ENCODE measurements at regions not wholly inside any gene's neighbourhood (a gene's known extent, or its start where the extent isn't known, plus 50 kb on each side); places are given as distances from the start of the nearest gene placed in this dataset.

DNA sequence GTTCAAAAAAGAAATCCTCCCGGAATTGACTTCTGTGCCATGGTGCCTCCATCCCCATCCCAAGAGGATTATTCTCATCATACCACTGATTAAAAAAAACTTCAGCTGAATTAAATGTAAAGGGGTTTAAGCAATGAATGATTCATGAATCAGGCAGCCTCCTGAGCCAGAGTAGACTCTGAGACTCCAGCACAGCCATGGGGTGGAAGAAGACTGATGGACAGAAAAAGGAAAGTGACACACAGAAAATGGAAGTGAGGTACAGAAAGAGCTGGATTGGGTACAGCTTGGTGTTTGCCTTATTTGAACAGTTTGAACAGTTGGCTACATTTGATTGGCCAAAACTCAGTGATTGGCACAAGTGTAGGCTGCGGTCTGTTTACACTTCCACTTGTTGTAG is 224.8 kb upstream of the ATP10A start:
- intact Hi-C loops (cut with DNase I) = no loop called here
- TF ChIP-seq, protein P1, sequence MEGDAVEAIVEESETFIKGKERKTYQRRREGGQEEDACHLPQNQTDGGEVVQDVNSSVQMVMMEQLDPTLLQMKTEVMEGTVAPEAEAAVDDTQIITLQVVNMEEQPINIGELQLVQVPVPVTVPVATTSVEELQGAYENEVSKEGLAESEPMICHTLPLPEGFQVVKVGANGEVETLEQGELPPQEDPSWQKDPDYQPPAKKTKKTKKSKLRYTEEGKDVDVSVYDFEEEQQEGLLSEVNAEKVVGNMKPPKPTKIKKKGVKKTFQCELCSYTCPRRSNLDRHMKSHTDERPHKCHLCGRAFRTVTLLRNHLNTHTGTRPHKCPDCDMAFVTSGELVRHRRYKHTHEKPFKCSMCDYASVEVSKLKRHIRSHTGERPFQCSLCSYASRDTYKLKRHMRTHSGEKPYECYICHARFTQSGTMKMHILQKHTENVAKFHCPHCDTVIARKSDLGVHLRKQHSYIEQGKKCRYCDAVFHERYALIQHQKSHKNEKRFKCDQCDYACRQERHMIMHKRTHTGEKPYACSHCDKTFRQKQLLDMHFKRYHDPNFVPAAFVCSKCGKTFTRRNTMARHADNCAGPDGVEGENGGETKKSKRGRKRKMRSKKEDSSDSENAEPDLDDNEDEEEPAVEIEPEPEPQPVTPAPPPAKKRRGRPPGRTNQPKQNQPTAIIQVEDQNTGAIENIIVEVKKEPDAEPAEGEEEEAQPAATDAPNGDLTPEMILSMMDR (IDR thresholded peaks at IDR 0.05) = no peak

DNA sequence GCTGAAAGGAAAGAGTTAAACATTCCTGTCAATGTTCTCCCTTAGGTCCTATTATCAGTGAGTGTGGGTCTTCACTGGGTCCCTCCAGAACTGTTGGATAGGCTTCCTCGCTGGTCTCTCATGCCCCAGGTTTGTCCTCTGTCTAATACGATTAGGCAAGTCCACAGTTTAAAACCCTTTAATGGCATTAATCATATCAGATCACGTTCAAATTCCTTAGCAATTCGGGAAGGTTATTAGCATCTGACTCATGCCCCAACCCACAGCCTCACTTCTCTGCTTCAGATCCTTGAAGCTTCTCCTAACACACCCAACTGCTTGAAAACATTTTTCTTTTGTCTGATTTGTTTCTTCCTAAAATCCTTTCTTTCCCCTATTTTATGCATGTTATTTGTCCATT is 224.3 kb upstream of the ATP10A start:
- H3K27ac ChIP-seq = no peak overlapping the region
- TF ChIP-seq, protein P1 (IDR thresholded peaks at IDR 0.05) = no peak
- no peaks in the 10 kb centered on the region for H3K27me3 ChIP-seq
- no peaks in the 10 kb centered on the region for H3K4me1 ChIP-seq
- H3K9ac ChIP-seq (ENCODE audit: low read depth in 2 of 2, low read length in 2 of 2) = no peak overlapping the region
- no peaks in the 10 kb centered on the region for H3K36me3 ChIP-seq
- no peak overlapping the region for H3K4me3 ChIP-seq
- no peaks in the 10 kb centered on the region for H3K9me3 ChIP-seq
- intact Hi-C loops (cut with DNase I) = no loop called here
- DNase-seq = no peak

More for the DNA sequence above, 224.8 kb upstream of the ATP10A start:
- Histone ChIP-seq H3K27ac (no peak overlapping the region), H3K27me3 (no peaks in the 10 kb centered on the region), H3K9ac (ENCODE audit: low read depth in 2 of 2, low read length in 2 of 2) (no peak overlapping the region), H3K36me3 (no peaks in the 10 kb centered on the region), H3K4me1 (no peaks in the 10 kb centered on the region), H3K9me3 (no peaks in the 10 kb centered on the region), H3K4me3 (no peak overlapping the region)
- no peak for DNase-seq

DNA sequence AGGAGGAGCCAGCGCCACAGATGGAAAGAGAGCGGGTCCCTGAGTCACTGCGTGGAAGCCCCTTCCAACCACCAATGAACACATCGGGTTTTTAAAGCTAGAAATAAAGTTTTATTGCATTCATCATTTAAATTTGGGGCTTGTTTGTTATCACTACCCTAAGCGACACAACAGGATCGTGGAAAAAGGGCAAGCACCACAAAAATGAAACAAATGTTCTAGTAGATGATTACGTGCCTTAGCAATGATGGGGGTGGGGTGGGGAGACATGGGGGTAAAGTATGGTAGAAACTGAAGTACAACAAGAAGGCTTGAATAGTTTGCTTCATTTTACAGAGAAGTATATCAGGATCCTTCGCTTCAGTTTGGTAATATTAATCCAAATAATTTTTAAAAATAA is 221.6 kb upstream of the ATP10A start:
- TF ChIP-seq, protein P1 (IDR thresholded peaks at IDR 0.05) = no peak
- no peaks in the 10 kb centered on the region for H3K36me3 ChIP-seq
- no peaks in the 10 kb centered on the region for H3K4me1 ChIP-seq
- intact Hi-C loops (cut with DNase I) = no loop called here
- H3K27ac ChIP-seq = no peak overlapping the region
- no peaks in the 10 kb centered on the region for H3K27me3 ChIP-seq
- no peak for DNase-seq
- no peak overlapping the region for H3K4me3 ChIP-seq
- no peaks in the 10 kb centered on the region for H3K9me3 ChIP-seq
- H3K9ac ChIP-seq (ENCODE audit: low read depth in 2 of 2, low read length in 2 of 2) = no peak overlapping the region

DNA sequence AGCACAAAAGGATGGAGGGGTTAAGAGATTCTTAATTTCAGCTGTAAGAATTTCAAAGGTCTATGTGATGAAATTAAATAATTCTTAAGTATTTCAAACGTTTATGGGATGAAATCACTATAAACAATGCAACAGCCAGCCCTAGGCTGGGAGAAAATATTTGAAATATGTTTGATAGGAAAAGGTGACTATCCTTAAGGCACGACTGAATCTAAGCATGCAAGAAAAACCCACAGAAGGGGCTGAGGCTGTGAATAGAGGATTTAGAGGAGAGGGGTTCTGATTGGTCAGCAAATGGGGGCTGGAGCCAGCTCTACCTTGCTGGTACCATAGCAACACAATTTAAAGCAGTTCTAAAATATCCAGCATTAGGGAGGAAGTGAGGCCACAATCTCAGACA is 220.8 kb upstream of the ATP10A start:
- TF ChIP-seq, protein P1 (IDR thresholded peaks at IDR 0.05) = no peak
- Histone ChIP-seq H3K27ac (no peak overlapping the region), H3K36me3 (no peaks in the 10 kb centered on the region), H3K9me3 (no peaks in the 10 kb centered on the region), H3K9ac (ENCODE audit: low read depth in 2 of 2, low read length in 2 of 2) (no peak overlapping the region), H3K4me1 (no peaks in the 10 kb centered on the region), H3K27me3 (no peaks in the 10 kb centered on the region), H3K4me3 (no peak overlapping the region)
- no peak for DNase-seq
- intact Hi-C loops (cut with DNase I) = no loop called here

DNA sequence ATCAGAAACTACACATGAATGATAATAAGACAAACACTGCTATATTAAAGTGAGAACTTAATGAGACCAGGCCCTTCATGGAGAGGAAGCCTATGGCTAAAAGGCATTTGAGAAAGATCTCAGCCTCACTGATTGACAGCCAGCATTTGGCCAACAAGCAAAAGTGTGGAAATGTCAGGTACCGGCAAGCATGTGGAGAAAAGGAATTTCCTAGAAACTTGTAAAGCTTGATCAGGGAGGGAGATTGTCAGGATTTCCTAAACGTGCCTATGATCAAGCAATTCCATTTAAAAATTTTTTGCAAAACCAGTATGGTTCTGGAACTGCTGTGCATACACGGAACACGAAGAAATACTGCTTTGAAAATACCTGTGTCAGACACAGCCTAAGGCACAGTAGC is 220.3 kb upstream of the ATP10A start:
- H3K27ac ChIP-seq = no peak overlapping the region
- DNase-seq = no peak

More for the DNA sequence above, 220.3 kb upstream of the ATP10A start:
- Histone ChIP-seq H3K4me3 (no peak overlapping the region), H3K27me3 (no peaks in the 10 kb centered on the region), H3K9ac (ENCODE audit: low read depth in 2 of 2, low read length in 2 of 2) (no peak overlapping the region), H3K4me1 (no peaks in the 10 kb centered on the region), H3K9me3 (no peaks in the 10 kb centered on the region), H3K36me3 (no peaks in the 10 kb centered on the region)
- TF ChIP-seq, protein P1 (IDR thresholded peaks at IDR 0.05) = no peak
- intact Hi-C loops (cut with DNase I) = no loop called here

Measured in colonic mucosa (tissue), 4 donors.